ENCODE measurements at regions not wholly inside any gene's neighbourhood (a gene's known extent, or its start where the extent isn't known, plus 50 kb on each side); places are given as distances from the start of the nearest gene placed in this dataset.

- TF ChIP-seq POLR2A (IDR thresholded peaks at IDR 0.05) (no peak), CTCF (IDR thresholded peaks at IDR 0.05) (no peak)
Observed at GRCh38 chr3:67245545-67245944, 247.4 kb downstream of the KBTBD8 start.
